ENCODE measurements at regions not wholly inside any gene's neighbourhood (a gene's known extent, or its start where the extent isn't known, plus 50 kb on each side); places are given as distances from the start of the nearest gene placed in this dataset.

DNA sequence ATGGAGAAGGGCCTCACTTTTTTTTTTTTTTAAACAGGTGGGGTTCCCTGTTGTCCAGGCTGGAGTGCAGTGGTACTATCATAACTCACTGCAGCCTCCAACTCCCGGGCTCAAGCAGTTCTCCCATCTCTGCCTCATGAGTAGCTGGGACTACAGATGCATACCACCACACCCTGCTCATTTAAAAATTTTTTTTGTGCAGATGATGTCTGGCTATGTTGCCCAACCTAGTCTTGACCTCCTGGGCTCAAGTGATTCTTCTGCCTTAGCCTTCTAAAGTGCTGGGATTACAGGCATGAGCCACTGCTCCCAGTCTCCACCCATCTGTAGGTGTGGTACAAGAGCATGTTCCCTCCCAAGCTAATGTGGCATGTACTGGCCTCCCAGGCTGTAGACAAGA, 380.6 kb upstream of the AMELY start:
- TF ChIP-seq, protein P1, sequence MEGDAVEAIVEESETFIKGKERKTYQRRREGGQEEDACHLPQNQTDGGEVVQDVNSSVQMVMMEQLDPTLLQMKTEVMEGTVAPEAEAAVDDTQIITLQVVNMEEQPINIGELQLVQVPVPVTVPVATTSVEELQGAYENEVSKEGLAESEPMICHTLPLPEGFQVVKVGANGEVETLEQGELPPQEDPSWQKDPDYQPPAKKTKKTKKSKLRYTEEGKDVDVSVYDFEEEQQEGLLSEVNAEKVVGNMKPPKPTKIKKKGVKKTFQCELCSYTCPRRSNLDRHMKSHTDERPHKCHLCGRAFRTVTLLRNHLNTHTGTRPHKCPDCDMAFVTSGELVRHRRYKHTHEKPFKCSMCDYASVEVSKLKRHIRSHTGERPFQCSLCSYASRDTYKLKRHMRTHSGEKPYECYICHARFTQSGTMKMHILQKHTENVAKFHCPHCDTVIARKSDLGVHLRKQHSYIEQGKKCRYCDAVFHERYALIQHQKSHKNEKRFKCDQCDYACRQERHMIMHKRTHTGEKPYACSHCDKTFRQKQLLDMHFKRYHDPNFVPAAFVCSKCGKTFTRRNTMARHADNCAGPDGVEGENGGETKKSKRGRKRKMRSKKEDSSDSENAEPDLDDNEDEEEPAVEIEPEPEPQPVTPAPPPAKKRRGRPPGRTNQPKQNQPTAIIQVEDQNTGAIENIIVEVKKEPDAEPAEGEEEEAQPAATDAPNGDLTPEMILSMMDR (IDR thresholded peaks at IDR 0.05): no peak
- no peak for TF ChIP-seq POLR2A (IDR thresholded peaks at IDR 0.05)

Measured in adrenal gland (tissue), 5 donors.